HepG2 (cell line): ENCODE measurements at regions not wholly inside any gene's neighbourhood (a gene's known extent, or its start where the extent isn't known, plus 50 kb on each side); places are given as distances from the start of the nearest gene placed in this dataset.

Experiments used
- ATAC-seq: fragments of 200-7000 bp; cut with Tn5 transposase; 3 replicates; pipeline ENCODE4 v1.9.1; 2020; ENCODE audit warnings: mild to moderate bottlenecking, moderate library complexity
- BruUV-seq: library from RNA; stranded (reverse); fragments of 400-500 nt; replicated peaks from 2 replicates; lab custom pipeline; 2021; lab: Mats Ljungman, UMichigan
- CTCF ChIA-PET: fragments of 300-600 bp; formaldehyde crosslinking; extraction: SDS; loops from one replicate; lab custom pipeline; 2021; ENCODE audit warnings: low total read pairs, inconsistent platforms, low intra/inter-chr PET ratio; lab: Yijun Ruan, JAX
- POLR2A ChIA-PET: fragments of 350-600 bp; sonication (Branson Sonifier 250); formaldehyde crosslinking; loops from one replicate; lab custom pipeline; 2020; ENCODE audit warnings: antibody characterized with exemption, inconsistent platforms; lab: Yijun Ruan, JAX
- DNase-seq: peaks from one replicate; pipeline ENCODE4 v3.0.0-alpha.2; 2015; ENCODE audit warnings: low spot score
- FAIRE-seq: peaks from 3 replicates; lab custom pipeline; 2011; peaks lifted over from hg19 to GRCh38; lab: Jason Lieb, UNC
- H2AFZ ChIP-seq: one replicate; pipeline ENCODE4 v1.6.1; 2011; ENCODE audit warnings: low read length, inconsistent platforms
- H3K27ac ChIP-seq: fragments of 300-600 bp; 3 replicates; pipeline ENCODE4 v1.8.0; 2011; ENCODE audit warnings: mixed run types, mild to moderate bottlenecking, mixed read lengths, low read length, inconsistent platforms; ENCODE audit not compliant: insufficient read depth; ENCODE audit errors: extremely low read length
- H3K27me3 ChIP-seq, 2 experiments: fragments of 200-600 bp in 1 of 2; 2 replicates in 1 of 2; 3 replicates in 1 of 2; pipeline versions ENCODE4 v1.6.0 to v1.8.0; 2011; ENCODE audit warnings: low read length in 2 of 2, mild to moderate bottlenecking in 2 of 2, moderate library complexity in 2 of 2, inconsistent platforms in 1 of 2; ENCODE audit not compliant: insufficient read depth in 2 of 2, control insufficient read depth in 1 of 2
- H3K36me3 ChIP-seq, 2 experiments: fragments of 200-600 bp in 1 of 2; replicated peaks in 1 of 2; 2 replicates in 1 of 2; 3 replicates in 1 of 2; pipeline versions ENCODE4 v1.5.1 to v1.8.0; 2011; ENCODE audit warnings: low read length in 2 of 2, inconsistent platforms in 1 of 2; ENCODE audit not compliant: insufficient read depth in 2 of 2, control insufficient read depth in 1 of 2
- H3K4me1 ChIP-seq: 2 replicates; pipeline ENCODE4 v1.5.1; 2012; ENCODE audit warnings: low read length, inconsistent platforms; ENCODE audit not compliant: insufficient read depth
- H3K4me2 ChIP-seq: 2 replicates; pipeline ENCODE4 v1.6.0; 2011; ENCODE audit warnings: low read depth, low read length, inconsistent platforms
- H3K4me3 ChIP-seq, 3 experiments: fragments of 200-600 bp in 1 of 3; sonication (generic), shearing (Covaris generic) in 1 of 3; replicated peaks in 1 of 3; 2 replicates each; pipeline ENCODE4 v1.5.1; 2011 to 2016; ENCODE audit warnings: low read length in 3 of 3, inconsistent platforms in 2 of 3, low read depth in 2 of 3, mild to moderate bottlenecking in 2 of 3, control low read depth in 1 of 3, mixed read lengths in 1 of 3; ENCODE audit not compliant: insufficient read depth in 1 of 3
- H3K79me2 ChIP-seq: one replicate; pipeline ENCODE4 v1.6.1; 2011; ENCODE audit warnings: low read length, inconsistent platforms; ENCODE audit not compliant: insufficient read depth
- H3K9ac ChIP-seq: 2 replicates; pipeline ENCODE4 v1.6.0; 2011; ENCODE audit warnings: mild to moderate bottlenecking, low read depth, low read length, inconsistent platforms; ENCODE audit not compliant: insufficient read depth
- H3K9me3 ChIP-seq: 2 replicates; pipeline ENCODE4 v1.5.1; 2012; ENCODE audit warnings: mild to moderate bottlenecking, low read length
- H4K20me1 ChIP-seq: 2 replicates; pipeline ENCODE4 v1.6.0; 2011; ENCODE audit warnings: inconsistent platforms, mild to moderate bottlenecking, low read length, moderate library complexity; ENCODE audit not compliant: insufficient read depth
- AGO2 ChIP-seq: fragments of 200-400 bp; formaldehyde crosslinking; optimal IDR thresholded peaks from 2 replicates; pipeline ENCODE3; 2017; ENCODE audit warnings: mild to moderate bottlenecking, low read depth, low read length, moderate library complexity
- CEBPB ChIP-seq: IDR thresholded peaks from 2 replicates; pipeline ENCODE4 v1.6.1; 2011; ENCODE audit warnings: low read depth, low read length, improper control_type of control experiment, borderline replicate concordance
- CHD2 ChIP-seq: IDR thresholded peaks from 2 replicates; pipeline ENCODE4 v1.6.1; 2011; ENCODE audit warnings: low read depth, low read length, improper control_type of control experiment
- FOXM1 ChIP-seq: sonication (generic); formaldehyde crosslinking; IDR thresholded peaks from 2 replicates; pipeline ENCODE4 v1.5.0; 2020; ENCODE audit warnings: missing genetic modification reagents
- GTF2F1 ChIP-seq: fragments of 150-350 bp; IDR thresholded peaks from 2 replicates; pipeline ENCODE4 v1.6.1; 2014; ENCODE audit warnings: low read length
- MXD1 ChIP-seq: sonication (generic); formaldehyde crosslinking; IDR thresholded peaks from 2 replicates; pipeline ENCODE4 v1.4.0; 2020; ENCODE audit warnings: mild to moderate bottlenecking, missing genetic modification reagents
- MYC ChIP-seq: sonication (generic); formaldehyde crosslinking; IDR thresholded peaks from 2 replicates; pipeline ENCODE4 v1.9.0; 2021; ENCODE audit warnings: missing genetic modification reagents, borderline replicate concordance
- NFE2L2 ChIP-seq: fragments of 150-350 bp; IDR thresholded peaks from 2 replicates; pipeline ENCODE4 v1.6.1; 2014; ENCODE audit warnings: low read length
- NKX3-1 ChIP-seq: sonication (generic); formaldehyde crosslinking; IDR thresholded peaks from 2 replicates; pipeline ENCODE4 v1.5.0; 2020; ENCODE audit warnings: missing genetic modification reagents
- SALL2 ChIP-seq: sonication (generic); formaldehyde crosslinking; IDR thresholded peaks from 2 replicates; pipeline ENCODE4 v1.8.1; 2023; ENCODE audit warnings: mild to moderate bottlenecking, missing genetic modification reagents, inconsistent platforms
- TCF7L2 ChIP-seq: IDR thresholded peaks from 2 replicates; pipeline ENCODE4 v1.6.1; 2011; ENCODE audit warnings: mild to moderate bottlenecking, low read depth, low read length, moderate library complexity
- ZFP37 ChIP-seq: sonication (generic); formaldehyde crosslinking; IDR thresholded peaks from 2 replicates; pipeline ENCODE4 v1.4.0; 2020; ENCODE audit warnings: missing genetic modification reagents, borderline replicate concordance
- ZNF207 ChIP-seq: fragments of 450-650 bp; IDR thresholded peaks from 2 replicates; pipeline ENCODE4 v1.6.1; 2016; ENCODE audit warnings: antibody characterized with exemption, borderline replicate concordance
- ZNF3 ChIP-seq: IDR thresholded peaks from 2 replicates; pipeline ENCODE4 v1.7.0; 2017; ENCODE audit warnings: inconsistent platforms
- ZNF776 ChIP-seq: sonication (generic); formaldehyde crosslinking; IDR thresholded peaks from 2 replicates; pipeline ENCODE4 v1.4.0; 2020; ENCODE audit warnings: mild to moderate bottlenecking, missing genetic modification reagents
- ZSCAN31 ChIP-seq: sonication (generic); formaldehyde crosslinking; IDR thresholded peaks from 2 replicates; pipeline ENCODE4 v1.5.0; 2020; ENCODE audit warnings: low read depth, mild to moderate bottlenecking, missing genetic modification reagents
- WGBS: methylation state at CpG from one replicate; pipeline ENCODE4 v1.1.6; 2017; ENCODE audit warnings: low lambda C conversion rate; 5-methylcytosine and 5-hydroxymethylcytosine counted together
- in situ Hi-C: cut with HindIII; loops from 2 replicates; pipeline ENCODE4 v1.10.0; 2017; ENCODE audit warnings: low pct_unique_long_range_greater_than_20kb; ENCODE audit not compliant: extremely low pct_ligation_motif_present
- intact Hi-C: fragments of 100-400 bp; cut with micrococcal nuclease; formaldehyde crosslinking; loops from one replicate; pipeline ENCODE4 v1.10.0; 2022; ENCODE audit not compliant: unreplicated experiment
- TF ChIP-seq, protein P1 (sequence below): sonication (generic); formaldehyde crosslinking; IDR thresholded peaks from 2 replicates; pipeline ENCODE4 v1.5.0; 2020; ENCODE audit warnings: missing genetic modification reagents
- TF ChIP-seq, protein P2 (sequence below): IDR thresholded peaks from 2 replicates; pipeline ENCODE4 v1.6.1; 2016; ENCODE audit warnings: low read depth, borderline replicate concordance

- H3K36me3 ChIP-seq: no peaks in the 10 kb centered on the region
- TF ChIP-seq TCF7L2: no peak
- TF ChIP-seq NFE2L2: no peak
- no peak for TF ChIP-seq ZSCAN31 (CRISPR knock-in tag)
- no peak for TF ChIP-seq AGO2
- no peak for TF ChIP-seq ZFP37 (CRISPR knock-in tag)
- TF ChIP-seq, protein P1, sequence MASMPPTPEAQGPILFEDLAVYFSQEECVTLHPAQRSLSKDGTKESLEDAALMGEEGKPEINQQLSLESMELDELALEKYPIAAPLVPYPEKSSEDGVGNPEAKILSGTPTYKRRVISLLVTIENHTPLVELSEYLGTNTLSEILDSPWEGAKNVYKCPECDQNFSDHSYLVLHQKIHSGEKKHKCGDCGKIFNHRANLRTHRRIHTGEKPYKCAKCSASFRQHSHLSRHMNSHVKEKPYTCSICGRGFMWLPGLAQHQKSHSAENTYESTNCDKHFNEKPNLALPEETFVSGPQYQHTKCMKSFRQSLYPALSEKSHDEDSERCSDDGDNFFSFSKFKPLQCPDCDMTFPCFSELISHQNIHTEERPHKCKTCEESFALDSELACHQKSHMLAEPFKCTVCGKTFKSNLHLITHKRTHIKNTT (CRISPR knock-in tag): no peak
- no peak for TF ChIP-seq SALL2 (CRISPR knock-in tag)
- TF ChIP-seq ZNF776: no peak
- TF ChIP-seq FOXM1 (CRISPR knock-in tag): no peak
- no peak for TF ChIP-seq CHD2
- no peak for TF ChIP-seq GTF2F1
- TF ChIP-seq ZNF207: no peak
- TF ChIP-seq MXD1 (CRISPR knock-in tag): no peak
- no peak for TF ChIP-seq MYC (CRISPR knock-in tag)
- no peak for TF ChIP-seq NKX3-1 (CRISPR knock-in tag)
- TF ChIP-seq, protein P2, sequence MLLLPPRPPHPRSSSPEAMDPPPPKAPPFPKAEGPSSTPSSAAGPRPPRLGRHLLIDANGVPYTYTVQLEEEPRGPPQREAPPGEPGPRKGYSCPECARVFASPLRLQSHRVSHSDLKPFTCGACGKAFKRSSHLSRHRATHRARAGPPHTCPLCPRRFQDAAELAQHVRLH (CRISPR knock-in tag): no peak
- TF ChIP-seq ZNF3 (CRISPR knock-in tag): no peak
- no peak for TF ChIP-seq CEBPB
- H3K27me3 ChIP-seq: 0 out of 5 replicates have a peak, but pooled peaks cover 0 to 11% of the 10 kb centered on the region in 2 experiments
- no peak for DNase-seq
- in situ Hi-C loops: loop anchor here (25.0 kb wide), 1 partner anchor 417 kb away; the partner anchor contains the start of genes EPDR1 and SFRP4
- H3K9ac ChIP-seq: no peak overlapping the region
- no peaks in the 10 kb centered on the region for H3K79me2 ChIP-seq
- ChIA-PET POLR2A (no interaction called here), CTCF (no interaction called here)
- no peaks in the 10 kb centered on the region for H3K9me3 ChIP-seq
- BruUV-seq: no TSS peak
- no peak overlapping the region for H3K27ac ChIP-seq
- H3K4me2 ChIP-seq: no peak overlapping the region
- H3K4me3 ChIP-seq: no peak overlapping the region
- 31% methylated on average over 4 of the region's 5 CpGs for WGBS
- no peaks in the 10 kb centered on the region for H4K20me1 ChIP-seq
- no peak overlapping the region for H2AFZ ChIP-seq
- intact Hi-C loops: no loop called here
- no peak for ATAC-seq
- no peaks in the 10 kb centered on the region for H3K4me1 ChIP-seq
- FAIRE-seq: no peak
These were observed 55.9 kb upstream of the TARP start for GRCh38 chr7:38329340-38329739.
